22Rv1 (cell line): ENCODE measurements at regions not wholly inside any gene's neighbourhood (a gene's known extent, or its start where the extent isn't known, plus 50 kb on each side); places are given as distances from the start of the nearest gene placed in this dataset.
"Not testable (repeated sequence)": the region's sequence is repeated elsewhere in the genome, so short reads cannot be mapped to it uniquely, and the experiment has no call there.

Experiments
- H3K27ac ChIP-seq: fragments of 450-650 bp; 2 replicates; pipeline ENCODE4 v1.5.1; 2017
- CTCF ChIP-seq: fragments of 450-650 bp; IDR thresholded peaks from 2 replicates; pipeline ENCODE4 v1.5.1; 2017; ENCODE audit warnings: mild to moderate bottlenecking
- ZFX ChIP-seq: fragments of 450-650 bp; IDR thresholded peaks from 2 replicates; pipeline ENCODE4 v1.6.1; 2017; ENCODE audit warnings: antibody characterized with exemption, borderline replicate concordance

- TF ChIP-seq ZFX: no peak
- no peak for TF ChIP-seq CTCF
- no peak overlapping the region for H3K27ac ChIP-seq
Observed at GRCh38 chr9:31325778-31326177, 1058.7 kb upstream of the ACO1 start.

- not testable (repeated sequence) for H3K27ac ChIP-seq
Observed at GRCh38 chr9:31326883-31327282, 1057.6 kb upstream of the ACO1 start.

- H3K27ac ChIP-seq: no peak overlapping the region
- TF ChIP-seq CTCF (no peak), ZFX (no peak)
Observed at GRCh38 chr9:31334837-31335528, 1049.5 kb upstream of the ACO1 start.

- peak overlapping the region; percentile 13; the same call in 1 of the 2 replicates for H3K27ac ChIP-seq
- TF ChIP-seq CTCF: no peak
- no peak for TF ChIP-seq ZFX
Observed at GRCh38 chr9:31335529-31336234, 1048.8 kb upstream of the ACO1 start.

- TF ChIP-seq CTCF (no peak), ZFX (no peak)
- peak overlapping the region; percentile 13; the same call in 1 of the 2 replicates for H3K27ac ChIP-seq
Observed at GRCh38 chr9:31336386-31336785, 1048.1 kb upstream of the ACO1 start.

- no peak for TF ChIP-seq CTCF
- no peak for TF ChIP-seq ZFX
- no peak overlapping the region for H3K27ac ChIP-seq
Observed at GRCh38 chr9:31336841-31337240, 1047.6 kb upstream of the ACO1 start.

GRCh38 chr9:31347082-31347617 is 1037.3 kb upstream of the ACO1 start:
- no peak for TF ChIP-seq ZFX
- TF ChIP-seq CTCF: no peak
- no peak overlapping the region for H3K27ac ChIP-seq
